B cell (primary cell): ENCODE measurements at regions not wholly inside any gene's neighbourhood (a gene's known extent, or its start where the extent isn't known, plus 50 kb on each side); places are given as distances from the start of the nearest gene placed in this dataset.

Source experiments
- EZH2 ChIP-seq: IDR thresholded peaks from 2 replicates; pipeline ENCODE4 v1.6.1; 2012; ENCODE audit warnings: borderline replicate concordance, low read depth, mild to moderate bottlenecking, moderate library complexity, low read length; ENCODE audit not compliant: insufficient read depth, poor library complexity, severe bottlenecking
- TF ChIP-seq, protein P1 (sequence below): fragments of 200-600 bp; IDR thresholded peaks from one replicate; pipeline ENCODE4 v1.8.0; 2022; ENCODE audit warnings: antibody characterized with exemption, mild to moderate bottlenecking

GRCh38 chr11:37280200-37280599 is 682.2 kb upstream of the RAG2 start:
- TF ChIP-seq, protein P1, sequence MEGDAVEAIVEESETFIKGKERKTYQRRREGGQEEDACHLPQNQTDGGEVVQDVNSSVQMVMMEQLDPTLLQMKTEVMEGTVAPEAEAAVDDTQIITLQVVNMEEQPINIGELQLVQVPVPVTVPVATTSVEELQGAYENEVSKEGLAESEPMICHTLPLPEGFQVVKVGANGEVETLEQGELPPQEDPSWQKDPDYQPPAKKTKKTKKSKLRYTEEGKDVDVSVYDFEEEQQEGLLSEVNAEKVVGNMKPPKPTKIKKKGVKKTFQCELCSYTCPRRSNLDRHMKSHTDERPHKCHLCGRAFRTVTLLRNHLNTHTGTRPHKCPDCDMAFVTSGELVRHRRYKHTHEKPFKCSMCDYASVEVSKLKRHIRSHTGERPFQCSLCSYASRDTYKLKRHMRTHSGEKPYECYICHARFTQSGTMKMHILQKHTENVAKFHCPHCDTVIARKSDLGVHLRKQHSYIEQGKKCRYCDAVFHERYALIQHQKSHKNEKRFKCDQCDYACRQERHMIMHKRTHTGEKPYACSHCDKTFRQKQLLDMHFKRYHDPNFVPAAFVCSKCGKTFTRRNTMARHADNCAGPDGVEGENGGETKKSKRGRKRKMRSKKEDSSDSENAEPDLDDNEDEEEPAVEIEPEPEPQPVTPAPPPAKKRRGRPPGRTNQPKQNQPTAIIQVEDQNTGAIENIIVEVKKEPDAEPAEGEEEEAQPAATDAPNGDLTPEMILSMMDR = no peak
- TF ChIP-seq EZH2 = no peak
